HG03196 (cell line): ENCODE measurements at regions not wholly inside any gene's neighbourhood (a gene's known extent, or its start where the extent isn't known, plus 50 kb on each side); places are given as distances from the start of the nearest gene placed in this dataset.
"Not testable (repeated sequence)": the region's sequence is repeated elsewhere in the genome, so short reads cannot be mapped to it uniquely, and the experiment has no call there.

Source experiments
- ATAC-seq: cut with Tn5 transposase; IDR thresholded peaks from one replicate; pipeline ENCODE4 v1.9.1; 2021; ENCODE audit not compliant: unreplicated experiment

DNA sequence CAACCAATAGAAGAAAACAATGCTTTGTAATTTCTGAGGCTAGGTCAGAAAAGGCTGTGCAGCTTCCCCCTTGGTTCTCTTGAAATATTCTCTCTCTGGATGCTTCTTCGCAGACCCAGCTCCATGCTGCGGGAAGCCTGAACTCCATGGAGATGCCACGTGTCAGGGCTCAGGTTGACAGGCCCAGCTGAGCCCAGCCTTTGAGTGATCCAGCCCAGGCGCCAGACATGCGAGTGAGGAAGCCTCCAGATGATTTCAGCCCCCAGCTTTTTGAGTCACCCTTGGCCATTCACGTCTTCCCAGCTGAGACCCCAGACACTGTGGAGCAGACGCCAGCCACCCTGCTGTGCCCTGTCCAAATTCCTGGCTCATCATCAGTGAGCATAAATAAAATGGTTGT lies 378.4 kb upstream of the NRP1 start:
- no peak for ATAC-seq

GRCh38 chr10:33710006-33710405 lies 375.5 kb upstream of the NRP1 start:
- no peak for ATAC-seq

DNA sequence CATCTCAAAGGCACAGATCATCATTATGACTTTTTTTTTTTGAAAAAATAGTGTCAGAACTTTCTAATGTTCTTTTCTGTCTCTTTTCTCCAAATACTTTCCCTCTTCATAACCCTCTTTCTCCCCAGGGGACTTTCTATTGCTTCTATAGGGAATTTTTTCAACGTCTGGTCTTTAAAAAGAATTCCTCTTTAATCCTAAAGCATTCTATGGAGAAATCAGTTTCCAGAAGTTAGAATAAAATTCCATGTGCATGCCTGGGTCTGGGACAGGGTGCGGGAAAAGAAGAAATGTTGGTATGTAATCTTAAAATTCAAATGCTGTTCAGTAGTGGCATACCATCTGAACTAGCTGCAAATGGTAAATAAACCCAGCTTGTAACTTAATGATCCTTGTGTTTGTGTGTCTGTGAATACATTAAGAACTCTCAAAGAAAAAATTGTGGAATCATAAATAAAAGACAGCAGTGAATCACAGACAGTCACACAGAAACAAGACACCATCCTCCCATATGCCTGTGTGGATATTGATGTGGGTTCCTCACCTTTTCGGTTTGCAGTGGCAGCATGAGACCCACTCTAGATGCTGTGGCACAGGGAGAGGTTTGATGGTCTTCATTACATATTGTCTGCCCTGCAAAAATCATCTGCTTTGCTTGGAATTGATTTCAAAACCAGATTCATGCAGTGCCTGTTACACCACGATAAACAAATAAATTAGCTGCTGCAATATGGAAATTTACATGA lies 374.7 kb upstream of the NRP1 start:
- no peak for ATAC-seq

DNA sequence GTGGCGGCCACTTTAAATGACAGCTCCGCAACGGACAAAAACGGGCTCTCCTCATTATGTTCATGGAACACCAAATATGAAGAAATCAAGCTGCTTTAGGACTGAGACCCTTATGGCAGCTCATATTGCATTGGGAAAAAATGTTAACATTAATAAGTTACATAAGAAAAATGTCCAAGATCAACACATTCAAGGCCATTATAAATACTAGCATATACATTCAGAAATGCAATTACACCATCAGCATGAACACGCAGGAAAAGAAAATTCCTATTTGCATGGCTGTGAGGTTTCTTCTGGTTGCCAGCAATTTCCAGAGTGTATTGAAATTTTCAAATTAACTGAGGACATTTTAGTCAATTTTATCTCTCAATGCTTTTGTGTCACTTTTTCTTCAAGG lies 374.1 kb upstream of the NRP1 start:
- no peak for ATAC-seq

- no peak for ATAC-seq
Measured at GRCh38 chr10:33706746-33707145, 372.3 kb upstream of the NRP1 start.

DNA sequence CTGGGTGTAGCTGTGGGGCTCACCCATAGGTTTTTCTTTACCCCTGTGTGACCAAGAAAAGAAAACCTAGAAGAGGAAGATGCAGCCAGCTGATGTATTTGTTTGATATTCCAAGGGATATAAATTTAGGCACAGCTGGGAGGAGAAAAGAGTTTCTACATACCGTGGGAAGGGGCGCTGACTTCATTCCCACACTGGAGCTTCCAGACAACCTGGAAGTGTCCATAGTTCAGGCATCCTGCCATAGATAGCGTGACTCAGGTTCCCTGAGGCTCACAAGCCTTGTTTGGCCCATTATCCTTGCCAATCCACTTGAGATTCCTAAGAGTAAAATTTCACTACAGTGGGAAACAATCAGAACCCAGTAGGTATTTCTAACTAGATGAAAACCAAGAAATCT lies 371.7 kb upstream of the NRP1 start:
- no peak for ATAC-seq

- no peak for ATAC-seq
Measured at GRCh38 chr10:33704214-33704830, 369.9 kb upstream of the NRP1 start.

GRCh38 chr10:33703501-33704213 lies 369.2 kb upstream of the NRP1 start:
- ATAC-seq: no peak

GRCh38 chr10:33698033-33698432 lies 363.6 kb upstream of the NRP1 start:
- no peak for ATAC-seq

DNA sequence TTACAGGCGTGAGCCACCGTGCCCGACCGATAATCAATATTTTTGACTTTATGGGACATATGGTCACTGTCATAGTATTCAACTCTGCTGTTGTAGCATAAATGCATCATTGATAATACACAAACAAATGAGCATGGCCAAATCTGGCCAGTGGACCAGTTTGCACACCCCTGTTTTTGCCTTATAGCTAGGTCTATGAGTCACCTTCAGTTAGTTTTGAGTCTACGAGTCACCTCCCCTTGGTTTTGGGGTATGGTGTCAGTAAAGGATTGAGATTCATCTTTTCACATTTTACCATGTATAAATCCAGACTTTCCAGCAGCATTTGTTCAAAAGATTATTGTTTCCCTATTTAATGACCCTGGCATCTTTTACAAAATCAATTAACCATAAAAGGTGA lies 362.5 kb upstream of the NRP1 start:
- no peak for ATAC-seq

DNA sequence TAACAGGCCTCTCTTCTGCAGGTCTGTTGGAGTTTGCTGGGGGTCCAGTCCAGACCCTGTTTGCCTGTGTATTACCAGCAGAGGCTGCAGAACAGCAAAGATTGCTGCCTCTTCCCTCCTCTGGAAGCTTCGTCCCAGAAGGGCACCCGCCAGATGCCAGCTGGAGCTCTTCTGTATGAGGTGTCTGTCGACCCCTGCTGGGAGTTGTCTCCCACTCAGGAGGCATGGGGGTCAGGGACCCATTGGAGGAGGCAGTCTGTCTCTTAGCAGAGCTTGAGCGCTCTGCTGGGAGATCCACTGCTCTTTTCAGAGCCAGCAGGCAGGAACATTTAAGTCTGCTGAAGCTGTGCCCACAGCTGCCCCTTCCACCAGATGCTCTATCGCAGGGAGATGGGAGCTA lies 361.1 kb upstream of the NRP1 start:
- ATAC-seq: no peak

- not testable (repeated sequence) for ATAC-seq
Measured at GRCh38 chr10:33690536-33690935, 356.1 kb upstream of the NRP1 start.

DNA sequence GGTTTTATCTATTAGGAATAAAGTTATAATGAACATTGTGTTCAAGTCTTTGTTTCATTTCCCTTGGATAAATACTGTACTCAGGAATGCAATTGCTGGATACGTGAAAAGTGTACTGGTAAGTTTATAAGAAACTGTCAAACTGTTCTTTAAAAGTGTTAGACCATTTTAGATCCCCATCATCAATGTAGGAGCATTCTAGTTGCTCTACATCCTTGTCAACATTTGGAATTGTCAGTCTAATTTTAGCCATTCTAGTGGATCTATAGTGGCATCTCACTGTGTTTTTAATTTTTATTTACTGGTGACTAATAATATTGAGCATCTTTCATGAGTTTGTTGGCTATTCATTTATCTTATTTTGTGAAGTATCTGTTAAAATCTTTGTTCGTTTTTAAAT lies 354.0 kb upstream of the NRP1 start:
- ATAC-seq: no peak

- no peak for ATAC-seq
Measured at GRCh38 chr10:33684211-33684611, 349.7 kb upstream of the NRP1 start.

GRCh38 chr10:33681595-33681994 lies 347.1 kb upstream of the NRP1 start:
- ATAC-seq: no peak

- no peak for ATAC-seq
Measured at GRCh38 chr10:33680036-33680435, 345.6 kb upstream of the NRP1 start.

DNA sequence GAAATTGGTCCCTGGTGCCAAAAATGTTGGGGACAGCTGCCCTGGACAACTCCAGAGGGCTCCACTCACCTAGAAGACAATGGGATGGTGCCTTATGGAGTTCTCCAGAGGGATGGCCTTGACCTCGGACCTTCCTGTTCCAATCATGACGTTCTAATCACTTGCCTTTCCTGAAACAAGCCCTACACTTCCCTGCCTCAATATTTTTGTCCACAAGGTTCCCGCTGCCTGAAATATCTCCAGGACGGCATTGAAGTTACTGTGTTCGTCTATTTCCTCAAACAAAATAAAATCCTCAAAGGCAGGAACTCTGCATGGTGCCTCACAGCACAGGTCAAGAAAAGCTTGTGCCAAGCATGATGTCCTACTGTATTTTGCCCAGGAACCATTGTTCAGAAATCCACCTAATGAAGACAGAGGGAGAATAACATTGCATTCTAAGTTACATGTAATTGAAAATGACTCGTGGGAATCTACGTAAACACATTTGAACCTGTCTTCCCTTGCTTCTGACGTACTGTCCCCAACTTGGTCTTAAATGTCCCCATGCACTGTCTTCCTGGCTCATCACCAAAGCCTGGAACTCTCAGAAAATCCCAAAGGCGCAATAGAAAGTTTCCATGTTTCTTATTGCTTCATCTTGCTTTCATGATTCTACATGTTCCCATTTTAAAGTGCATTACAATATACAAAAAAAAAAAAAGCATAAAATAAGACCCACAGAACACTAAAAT lies 342.3 kb upstream of the NRP1 start:
- ATAC-seq: no peak

DNA sequence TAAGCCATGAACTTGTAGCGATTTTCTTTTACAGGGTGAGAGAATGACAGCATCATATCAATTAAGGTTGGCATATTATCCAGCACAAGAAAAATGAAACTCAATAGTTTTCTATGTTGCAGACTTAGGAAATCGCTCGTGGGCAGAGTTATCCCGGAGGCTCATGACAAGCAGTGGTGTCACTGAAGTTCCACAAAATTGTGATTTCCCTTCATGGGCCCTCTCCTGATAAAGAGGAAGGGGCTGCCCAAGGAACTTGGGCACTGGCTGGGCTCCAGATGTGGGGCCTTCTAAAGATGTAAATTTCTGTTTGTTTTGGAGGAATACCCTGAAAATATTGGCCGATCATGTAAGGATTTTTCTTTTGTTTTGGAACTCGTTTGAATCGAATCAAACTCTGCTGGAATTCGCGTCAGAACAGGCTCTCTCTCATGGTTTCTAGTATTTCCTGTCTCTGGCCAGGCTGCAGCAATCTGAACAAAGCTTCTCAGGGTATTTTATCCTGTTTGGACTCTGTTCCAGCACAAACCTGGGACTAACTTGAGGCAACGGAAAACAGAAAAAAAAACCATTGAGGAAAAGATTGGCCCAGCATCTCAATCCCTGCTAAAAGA lies 340.6 kb upstream of the NRP1 start:
- no peak for ATAC-seq

DNA sequence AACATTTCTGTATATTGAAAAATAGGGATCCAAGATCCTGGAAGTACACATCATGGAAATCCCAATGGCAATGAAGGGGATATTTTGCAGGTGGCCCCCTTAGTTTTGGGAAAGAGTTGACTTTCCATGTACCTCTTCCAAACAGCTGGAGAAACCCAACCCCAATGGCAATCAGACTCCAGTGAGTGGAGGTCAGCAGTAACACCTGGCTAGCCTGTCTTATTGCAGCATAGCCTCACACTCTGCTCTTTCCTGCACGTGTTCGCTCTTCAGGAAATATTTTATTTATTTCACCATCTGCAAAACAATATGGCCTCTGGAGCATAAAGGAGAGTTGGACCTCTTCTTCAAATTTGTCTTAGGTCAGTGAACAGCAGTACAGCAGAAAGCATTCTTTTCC lies 340.0 kb upstream of the NRP1 start:
- no peak for ATAC-seq

DNA sequence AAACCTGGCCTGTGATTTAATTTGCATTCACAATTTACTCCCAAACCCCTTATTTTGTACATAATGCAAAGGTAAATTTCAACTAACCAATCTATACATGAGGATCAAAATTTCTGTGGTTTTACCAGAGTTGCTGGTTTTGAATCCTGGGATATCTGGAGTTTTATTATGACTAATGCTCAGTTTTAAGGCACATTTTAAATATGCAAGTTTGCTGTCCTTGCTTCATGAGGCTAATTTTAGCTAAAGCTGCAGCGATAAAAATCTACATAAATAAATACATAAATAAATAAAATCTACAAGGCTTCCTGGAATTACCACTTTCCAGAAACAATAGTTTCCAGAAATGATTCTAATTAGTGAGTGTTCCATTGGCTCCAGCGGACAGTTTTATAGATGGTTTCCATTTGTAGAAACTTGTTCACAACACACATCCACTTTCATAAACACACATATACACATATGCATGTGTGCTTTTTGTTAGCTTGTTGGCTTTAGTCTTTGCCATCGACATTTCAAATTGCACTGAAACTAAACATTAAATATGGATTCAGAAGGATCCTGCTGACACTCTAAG lies 339.5 kb upstream of the NRP1 start:
- no peak for ATAC-seq

DNA sequence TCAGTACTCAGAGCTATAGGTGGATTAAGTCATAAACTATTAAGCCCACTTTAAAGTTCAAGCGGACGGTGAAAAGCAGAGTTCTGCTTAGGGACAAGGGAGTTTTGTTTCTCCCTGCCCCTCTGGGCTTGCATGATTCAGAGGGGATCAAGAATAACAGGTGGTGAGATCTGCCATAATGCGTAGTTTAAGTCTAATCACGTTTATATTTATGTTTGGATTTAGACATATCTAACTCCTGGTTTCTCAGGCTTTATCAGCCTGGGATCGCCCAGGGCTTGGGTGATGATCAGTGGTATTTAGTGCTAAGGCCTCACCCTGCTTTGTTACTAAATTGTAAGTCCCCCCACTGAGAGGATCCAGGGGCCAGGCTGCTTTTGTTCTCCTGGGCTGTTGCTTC lies 335.4 kb upstream of the NRP1 start:
- ATAC-seq: no peak
